SIG-M5 treated with dmso at 0.1 percent for 504 hours (cell line): ENCODE measurements at regions not wholly inside any gene's neighbourhood (a gene's known extent, or its start where the extent isn't known, plus 50 kb on each side); places are given as distances from the start of the nearest gene placed in this dataset.

Source experiments
- DNase-seq: peaks from one replicate; lab custom pipeline; 2025; ENCODE audit not compliant: unreplicated experiment; lab: John Stamatoyannopoulos, UW

DNA sequence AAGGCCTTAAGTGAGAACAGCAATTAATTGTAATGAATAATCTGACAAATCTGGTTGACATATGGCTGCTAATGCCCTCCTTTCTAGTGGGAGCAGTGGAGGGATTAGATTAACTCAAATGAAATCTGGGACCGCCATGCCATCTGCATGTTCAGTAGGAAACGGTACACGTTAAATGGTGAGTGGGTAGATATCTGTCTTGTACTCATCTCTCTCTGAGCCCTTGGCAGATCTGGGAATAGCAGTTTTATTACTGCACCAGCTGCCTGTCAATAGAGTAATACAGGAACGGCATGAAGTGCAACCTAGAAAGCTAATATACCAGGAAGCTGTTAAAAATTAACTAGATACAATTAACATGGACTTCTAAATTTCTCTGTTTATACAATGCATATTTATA is 258.8 kb downstream of the GPD2 start:
- no peak for DNase-seq

DNA sequence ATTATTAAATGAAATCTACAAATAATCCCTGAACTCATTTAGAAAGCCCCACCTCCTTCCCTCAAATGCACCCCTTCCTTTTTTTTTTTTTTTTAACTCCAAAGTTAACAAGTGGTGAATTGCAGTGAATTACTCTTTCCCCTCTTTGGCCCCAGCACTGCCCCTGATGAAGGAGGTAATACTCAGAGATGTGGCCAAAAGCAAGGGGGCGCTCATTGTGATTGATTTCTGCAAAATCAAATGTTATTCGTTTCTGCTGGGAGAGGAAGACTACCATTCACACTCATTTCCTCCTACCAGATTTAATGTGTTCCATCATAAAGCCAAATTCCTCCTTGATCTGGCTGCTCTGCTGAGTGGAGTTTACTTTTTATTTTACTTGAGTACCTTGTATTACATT is 259.4 kb downstream of the GPD2 start:
- no peak for DNase-seq

DNA sequence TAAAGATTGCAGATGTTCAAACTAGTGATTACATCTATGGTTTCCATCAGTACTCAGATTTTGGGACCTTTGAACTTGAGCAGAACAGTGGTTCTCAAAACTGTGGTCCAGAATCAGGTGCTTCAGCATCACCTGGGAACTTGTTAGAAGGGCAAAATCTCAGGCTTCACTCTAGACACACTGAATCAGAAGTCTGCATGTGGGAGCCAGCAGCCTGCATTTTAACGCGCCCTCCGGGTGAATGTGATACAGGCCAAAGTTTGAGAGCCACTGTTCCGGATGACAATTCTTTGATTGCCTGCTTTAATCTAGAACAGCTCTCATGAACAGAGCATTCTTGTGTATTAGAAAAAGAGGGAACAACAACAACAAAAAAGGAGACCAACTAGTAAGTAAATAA is 261.7 kb downstream of the GPD2 start:
- DNase-seq: no peak

DNA sequence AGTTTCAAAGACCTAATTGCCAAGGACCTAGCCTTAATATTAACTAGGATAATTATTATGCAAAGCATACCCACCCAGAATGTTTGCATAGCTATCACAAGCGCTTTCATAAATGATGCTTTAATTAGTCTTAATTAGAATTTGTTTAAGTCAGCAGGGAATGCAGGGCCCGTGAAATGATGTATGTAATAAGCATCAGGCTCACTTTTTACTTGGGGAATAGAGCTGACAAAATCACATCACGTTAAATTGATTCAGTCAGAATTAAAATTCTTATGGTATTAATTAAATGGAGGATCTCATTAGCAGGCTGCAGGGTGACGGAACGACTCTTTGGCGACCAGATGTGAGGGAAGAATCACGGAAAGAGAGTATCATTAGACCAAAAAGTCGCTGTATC is 264.5 kb downstream of the GPD2 start:
- no peak for DNase-seq

DNA sequence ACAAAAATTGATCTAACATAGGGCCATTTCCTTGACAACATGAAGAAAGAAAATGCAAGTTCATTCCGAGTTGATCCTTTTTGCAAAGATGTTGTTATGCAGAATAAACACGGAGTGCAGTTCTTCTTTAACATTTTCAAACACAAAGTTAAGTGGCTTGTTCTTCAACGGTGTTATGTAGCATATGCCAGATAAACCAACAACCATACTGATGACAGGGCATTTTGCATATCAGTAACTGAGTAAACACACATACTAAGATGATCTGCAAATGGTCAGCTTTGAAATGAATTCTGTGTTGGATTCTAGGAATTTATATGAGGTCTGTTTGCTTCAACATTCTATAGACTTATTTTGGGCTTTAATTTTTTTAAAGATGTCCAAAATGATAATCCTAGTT is 266.4 kb downstream of the GPD2 start:
- DNase-seq: no peak

DNA sequence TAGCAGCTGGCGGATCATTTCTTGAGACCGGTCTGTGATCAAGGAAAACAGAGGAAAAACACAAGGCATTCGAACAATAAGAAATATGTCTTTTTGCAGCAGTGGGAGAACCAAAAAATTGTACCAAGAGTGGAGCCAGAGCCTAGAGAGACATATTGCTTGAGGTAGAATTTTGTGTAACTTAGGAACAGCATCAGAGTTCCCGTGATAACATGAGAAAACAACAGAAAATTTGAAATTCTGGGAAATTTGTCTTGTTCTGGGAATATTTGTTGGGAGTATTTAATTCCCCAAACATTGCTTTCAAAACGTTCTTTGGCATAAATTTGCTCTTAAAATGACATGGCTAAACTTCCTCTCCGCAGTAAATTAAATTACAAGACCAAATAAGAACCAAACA is 267.5 kb downstream of the GPD2 start:
- DNase-seq: no peak

DNA sequence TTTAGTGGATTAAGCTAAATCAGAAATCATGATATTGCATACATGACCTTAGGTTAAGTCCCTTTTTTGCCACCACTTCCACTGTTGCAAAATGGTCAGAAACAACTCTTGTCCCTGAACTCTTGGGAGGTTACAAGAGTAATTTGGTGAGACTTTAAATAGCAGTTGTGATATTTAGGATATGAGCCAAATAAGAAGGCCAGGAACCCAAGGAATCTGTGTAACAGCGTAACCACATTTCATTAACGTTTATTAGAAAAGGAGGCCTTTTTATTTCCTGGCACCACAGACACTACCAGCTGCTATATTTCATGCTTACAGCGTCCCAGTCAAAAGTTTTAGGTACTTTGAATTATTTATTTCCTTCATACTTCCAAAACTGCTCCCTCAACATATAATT is 268.0 kb downstream of the GPD2 start:
- DNase-seq: no peak

DNA sequence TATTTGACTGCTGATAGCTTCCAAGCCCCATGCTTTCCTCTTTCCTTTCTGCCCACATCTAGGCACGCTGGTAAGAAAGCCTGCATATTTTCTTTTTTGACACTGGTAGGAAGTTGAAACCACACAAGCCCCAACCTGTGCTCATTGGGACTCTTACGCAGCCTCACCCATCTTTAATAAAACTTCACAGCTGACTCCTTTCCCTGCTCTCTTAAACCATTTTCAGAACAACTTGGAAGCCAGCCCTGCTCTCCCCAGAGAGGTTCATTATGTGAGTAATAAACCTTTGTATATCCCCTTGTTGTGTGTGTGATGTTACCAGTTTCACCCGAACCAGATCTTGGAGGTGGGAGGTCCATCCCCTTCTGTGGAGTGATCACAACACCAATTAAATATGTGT is 268.4 kb downstream of the GPD2 start:
- DNase-seq: no peak

DNA sequence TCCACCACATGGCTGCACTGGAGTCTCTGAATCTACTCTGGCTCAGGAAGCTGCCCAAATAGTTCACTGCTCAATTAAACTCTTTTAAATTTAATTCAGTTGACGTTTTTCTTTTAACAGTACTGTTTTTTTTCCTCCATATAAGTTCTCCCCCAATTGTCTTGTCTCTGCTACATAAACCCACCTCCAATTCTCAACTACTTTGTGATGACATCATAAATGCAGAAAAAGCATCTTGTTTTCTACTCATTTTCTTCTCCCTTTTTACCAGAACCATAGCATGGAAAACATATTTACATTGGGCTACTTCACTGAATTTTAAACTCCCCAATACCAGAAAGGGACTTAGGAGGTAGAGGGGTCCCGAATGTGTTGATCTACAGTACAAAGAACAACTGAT is 270.4 kb downstream of the GPD2 start:
- no peak for DNase-seq

DNA sequence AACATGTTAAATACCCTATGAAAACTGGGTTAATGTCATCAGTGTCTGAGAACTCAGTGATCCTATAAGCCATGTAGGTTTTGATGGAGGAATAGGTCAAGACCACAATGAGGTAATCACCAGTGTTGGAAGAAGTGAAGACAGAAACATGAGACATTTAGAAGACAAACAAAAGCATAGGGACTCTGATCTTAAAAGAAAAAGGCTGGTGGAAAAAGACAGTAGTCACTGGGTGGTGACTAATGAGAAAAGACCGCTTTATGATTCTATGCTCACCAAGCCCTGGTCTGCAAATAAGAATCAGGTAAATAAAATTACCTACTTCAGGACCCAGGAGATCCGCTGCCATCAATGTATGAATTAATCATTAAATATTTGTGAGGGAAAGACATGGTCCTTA is 271.9 kb downstream of the GPD2 start:
- no peak for DNase-seq

DNA sequence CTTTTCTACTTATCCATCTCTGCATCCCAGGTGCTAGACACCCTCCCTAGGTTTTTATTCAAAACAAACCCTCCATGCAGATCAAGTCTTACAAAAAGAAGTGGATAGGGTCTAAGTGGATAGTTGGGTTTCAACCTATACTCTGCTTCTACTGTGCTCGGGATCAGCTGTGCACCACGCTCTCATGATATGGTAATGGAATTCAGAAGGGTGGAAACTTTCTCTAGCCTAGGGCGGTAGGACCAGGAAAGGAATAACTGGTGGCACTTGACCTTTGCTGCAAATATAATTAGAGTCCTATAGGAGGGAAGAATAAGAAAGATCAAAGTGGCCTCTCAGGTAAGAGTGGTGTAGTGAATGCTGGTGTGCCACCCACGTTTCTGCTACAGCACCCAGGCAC is 272.9 kb downstream of the GPD2 start:
- DNase-seq: no peak

DNA sequence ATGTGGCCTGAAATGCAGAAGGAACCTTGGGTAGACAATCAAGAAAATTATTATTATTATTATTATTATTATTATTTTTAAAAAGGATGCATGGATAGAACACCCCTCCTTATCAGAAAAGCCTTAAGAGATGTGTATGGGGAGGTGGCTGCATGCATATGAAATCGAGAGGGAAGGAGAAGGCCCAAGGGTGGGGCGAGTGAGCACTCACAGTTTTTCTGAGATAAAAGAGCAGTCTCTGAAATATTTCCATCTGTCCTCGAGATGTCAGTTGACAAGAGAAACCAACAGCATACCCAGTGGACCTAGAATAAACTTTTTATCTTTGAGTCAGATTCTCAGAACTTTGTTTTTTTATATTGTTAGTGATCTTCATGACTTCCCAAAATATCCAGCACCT is 282.9 kb downstream of the GPD2 start:
- no peak for DNase-seq

DNA sequence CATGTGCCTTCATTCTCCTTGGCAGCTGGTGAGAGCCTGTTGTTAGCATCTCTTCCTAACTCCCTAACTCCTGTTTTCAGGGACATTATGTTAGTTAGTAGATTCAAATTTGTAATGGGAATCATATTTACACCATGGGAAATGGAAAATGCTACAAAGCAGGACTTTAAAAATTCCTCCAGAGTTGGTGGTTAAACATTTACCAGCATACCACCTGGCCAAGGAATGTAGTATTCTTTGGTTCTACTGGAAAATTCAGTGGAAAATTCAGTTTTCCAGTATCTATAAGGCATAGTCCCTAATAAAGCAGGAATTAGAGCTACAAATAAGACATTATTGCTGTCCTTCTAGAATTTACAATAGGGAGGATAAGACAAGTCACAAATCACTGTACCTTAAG is 291.7 kb downstream of the GPD2 start:
- DNase-seq: no peak

DNA sequence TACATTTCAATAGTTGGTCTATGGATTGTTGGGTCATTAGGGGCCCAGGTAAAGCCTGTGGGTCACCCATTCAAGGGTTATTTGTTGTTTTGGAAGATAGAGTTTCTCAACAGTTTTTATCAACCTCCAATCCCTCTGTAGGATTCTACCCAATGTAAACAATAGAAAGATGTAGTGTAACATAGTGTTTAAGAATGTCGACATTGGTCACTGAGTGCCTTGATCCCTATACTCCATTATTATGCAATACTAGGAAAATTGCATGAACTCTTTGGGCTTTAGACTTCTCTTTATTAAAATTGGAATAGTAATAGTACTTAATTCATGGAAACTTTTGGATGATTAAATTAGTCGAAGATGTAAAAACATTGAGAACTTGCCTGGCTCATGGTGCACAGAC is 292.1 kb downstream of the GPD2 start:
- no peak for DNase-seq

DNA sequence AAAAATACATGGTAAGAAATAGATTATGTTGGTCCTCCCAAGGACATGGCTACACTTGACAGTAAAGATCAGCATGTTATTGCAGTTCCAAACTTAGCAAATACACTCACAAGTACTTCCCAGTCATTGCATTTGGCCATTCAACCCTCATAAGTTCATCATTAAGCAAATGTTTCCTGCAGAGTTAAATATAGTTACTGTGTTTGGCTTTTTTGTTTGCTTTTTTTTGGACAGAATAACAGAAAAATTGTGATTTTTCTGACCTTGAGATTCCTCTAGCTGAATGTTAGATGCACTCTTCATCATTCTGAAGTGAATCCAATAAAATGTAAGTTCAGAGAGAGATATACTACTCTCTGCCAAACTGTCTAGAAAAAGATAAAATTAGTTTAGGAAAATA is 295.3 kb downstream of the GPD2 start:
- no peak for DNase-seq

DNA sequence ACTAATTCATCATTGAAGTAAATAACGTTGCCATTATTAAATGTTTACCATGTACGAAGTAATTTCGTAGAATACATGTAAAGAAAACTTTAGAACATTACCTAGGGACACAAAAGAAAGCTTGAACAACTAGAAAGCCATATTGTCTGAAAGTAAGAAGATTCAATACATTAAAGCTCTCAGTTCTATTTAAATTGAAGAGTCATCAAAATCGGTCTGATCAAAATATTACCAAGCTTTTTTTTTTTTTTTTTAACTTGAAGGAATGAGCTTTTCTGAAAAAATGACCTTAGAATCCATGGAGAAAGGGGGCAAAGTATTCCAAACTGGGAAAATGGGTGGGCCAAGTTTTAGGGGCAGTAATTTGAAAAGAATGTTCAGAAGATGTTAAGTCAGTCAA is 300.8 kb downstream of the GPD2 start:
- DNase-seq: no peak

DNA sequence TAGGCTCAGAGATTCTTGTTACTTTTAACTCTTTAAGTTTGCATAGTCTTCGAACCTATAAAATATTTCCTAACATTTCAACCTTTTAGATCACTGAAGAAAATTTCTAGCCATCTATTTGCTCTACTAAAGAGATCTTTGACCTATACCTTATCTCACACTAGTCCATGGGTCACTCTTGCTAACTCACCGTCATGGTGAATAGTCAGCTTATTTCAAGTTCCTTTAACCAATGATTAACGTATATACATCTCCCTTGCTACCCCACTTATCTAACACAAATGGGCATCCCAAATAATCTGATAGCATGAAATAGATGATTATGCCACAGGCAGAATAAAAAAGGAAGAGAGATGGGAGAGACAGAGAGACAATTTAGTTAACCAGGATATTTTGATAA is 303.1 kb downstream of the GPD2 start:
- no peak for DNase-seq

DNA sequence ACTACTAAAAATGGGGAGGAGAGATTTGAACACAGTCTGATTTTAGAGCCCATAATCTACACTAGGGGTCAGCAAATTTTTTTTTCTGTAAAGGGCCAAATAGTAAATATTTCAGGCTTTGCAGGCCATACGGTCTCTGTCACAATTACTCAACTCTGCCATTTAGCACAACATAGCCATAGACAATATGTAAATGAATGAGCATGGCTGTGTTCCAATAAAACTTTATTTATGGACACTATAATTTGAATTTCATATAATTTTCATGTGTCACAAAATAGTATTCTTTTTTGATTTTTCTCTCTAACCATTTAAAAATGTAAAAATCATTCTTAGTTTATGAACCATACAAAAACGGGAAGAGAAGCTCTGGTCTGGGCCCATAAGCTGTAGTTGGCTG is 309.4 kb downstream of the GPD2 start:
- no peak for DNase-seq

DNA sequence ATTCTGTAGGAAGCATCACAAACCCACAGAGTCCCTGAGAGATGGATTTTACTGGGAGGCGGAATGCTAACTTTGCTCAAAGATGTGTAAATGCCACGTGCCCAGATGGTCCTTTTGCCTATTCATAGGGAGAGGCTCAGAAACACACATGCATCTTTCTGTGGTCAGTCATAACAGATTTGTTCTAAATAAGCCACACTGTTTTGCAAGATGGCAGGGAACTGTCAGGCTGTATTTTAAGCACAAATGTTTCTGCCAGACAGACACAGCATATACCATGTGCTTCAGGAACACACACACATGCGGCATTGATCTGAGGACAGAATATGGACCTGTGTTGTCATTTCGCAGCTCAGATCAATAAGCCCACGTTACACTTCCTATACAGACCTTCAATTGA is 312.0 kb downstream of the GPD2 start:
- DNase-seq: no peak

DNA sequence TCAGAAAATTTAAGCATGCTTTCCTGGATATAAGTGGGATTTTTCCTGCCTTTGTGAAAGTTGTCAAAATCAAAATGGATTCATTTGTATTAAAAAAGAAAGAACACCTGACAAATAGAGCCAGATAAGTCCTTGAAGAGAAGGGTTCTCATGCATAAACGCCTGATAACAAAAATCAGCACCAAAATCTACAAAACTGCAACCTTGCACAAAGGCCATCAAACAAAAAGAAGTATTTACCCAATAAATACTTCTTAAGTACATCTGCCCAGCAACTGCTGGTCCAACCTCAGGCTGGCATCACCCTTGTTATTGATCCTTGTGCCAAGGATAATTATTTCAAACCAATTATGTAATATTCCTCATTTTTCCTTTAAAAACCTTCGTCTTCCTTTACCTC is 315.9 kb downstream of the GPD2 start:
- DNase-seq: no peak

DNA sequence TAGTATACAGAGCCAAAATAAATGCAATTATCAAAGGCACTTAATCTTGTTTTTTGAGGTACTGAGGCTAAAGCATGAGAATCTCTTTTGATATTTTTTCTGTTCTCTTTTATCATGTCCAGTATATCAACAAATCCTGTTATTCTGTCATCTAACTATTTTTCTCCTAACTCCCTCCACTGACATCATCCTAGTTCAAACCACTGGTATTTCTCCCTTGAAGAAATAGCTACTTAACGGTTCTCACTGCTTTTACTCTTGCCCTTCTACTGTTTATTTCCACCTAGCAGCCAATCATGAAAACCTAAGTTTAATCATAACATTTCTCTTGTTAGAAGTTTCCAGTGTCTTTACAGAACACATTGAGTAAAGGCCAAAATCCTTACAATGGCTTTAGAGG is 317.6 kb downstream of the GPD2 start:
- no peak for DNase-seq

DNA sequence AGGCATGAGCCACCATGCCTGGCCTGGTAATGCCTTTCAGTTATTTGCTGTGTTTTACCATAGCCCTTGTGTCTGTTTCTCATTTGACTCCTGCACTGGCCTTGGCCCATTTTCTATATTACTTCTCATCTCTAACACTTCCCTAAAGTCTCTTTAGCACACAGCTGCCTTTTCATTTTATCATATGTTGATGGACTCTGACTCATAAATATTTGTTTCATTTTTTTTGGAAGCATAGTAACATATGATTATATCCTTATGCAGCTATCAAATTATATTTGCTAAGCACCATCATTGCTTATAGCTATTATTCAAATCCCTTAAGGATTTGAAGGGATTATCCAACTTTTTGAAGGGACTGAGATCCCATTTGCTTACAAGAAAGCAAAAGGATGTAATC is 320.3 kb downstream of the GPD2 start:
- no peak for DNase-seq

DNA sequence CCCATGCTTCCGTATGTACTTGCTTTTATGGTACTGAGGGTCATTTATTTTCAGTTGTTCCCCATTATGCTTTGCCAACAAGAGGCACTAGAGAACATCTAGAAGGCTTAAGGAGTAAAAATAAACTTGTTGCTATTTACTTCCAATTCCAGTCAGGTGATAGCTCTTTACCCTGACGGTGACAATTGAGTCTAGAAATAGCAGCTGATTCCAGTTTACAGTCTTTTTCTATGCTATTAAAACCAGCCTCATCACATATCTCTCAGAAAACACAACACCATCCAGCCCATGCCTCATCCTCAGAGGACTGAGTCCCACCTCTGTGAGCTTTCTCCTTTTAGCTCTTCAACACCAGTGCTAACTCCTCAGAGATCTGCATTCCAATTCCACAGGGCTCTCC is 327.0 kb downstream of the GPD2 start:
- DNase-seq: no peak

DNA sequence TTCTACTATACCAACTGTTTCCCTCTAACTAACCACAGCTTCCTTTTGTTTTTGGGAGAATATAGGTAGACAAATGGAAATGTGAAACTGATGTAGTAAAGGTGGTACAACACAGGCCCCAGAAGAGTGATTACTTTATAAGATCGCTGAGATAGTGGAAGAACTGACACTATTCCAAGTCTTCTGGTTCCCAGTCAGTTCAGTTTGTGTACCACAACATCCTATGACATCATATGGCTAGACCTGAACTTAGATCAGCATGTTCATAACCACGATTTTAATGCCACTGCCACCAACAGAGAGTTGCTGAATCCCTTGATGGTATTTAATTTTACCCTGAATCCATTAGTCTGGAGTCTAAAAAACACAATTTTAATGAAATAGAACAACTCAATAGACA is 328.9 kb downstream of the GPD2 start:
- DNase-seq: no peak
